GM18505 (cell line): ENCODE measurements at regions not wholly inside any gene's neighbourhood (a gene's known extent, or its start where the extent isn't known, plus 50 kb on each side); places are given as distances from the start of the nearest gene placed in this dataset.

Experiments
- ATAC-seq: cut with Tn5 transposase; IDR thresholded peaks from one replicate; pipeline ENCODE4 v1.9.1; 2021; ENCODE audit not compliant: unreplicated experiment
- POLR2A ChIP-seq: IDR thresholded peaks from 4 replicates; pipeline ENCODE4 v1.6.1; 2011; ENCODE audit warnings: borderline replicate concordance; ENCODE audit not compliant: insufficient read depth, insufficient read length; ENCODE audit errors: extremely low read depth

DNA sequence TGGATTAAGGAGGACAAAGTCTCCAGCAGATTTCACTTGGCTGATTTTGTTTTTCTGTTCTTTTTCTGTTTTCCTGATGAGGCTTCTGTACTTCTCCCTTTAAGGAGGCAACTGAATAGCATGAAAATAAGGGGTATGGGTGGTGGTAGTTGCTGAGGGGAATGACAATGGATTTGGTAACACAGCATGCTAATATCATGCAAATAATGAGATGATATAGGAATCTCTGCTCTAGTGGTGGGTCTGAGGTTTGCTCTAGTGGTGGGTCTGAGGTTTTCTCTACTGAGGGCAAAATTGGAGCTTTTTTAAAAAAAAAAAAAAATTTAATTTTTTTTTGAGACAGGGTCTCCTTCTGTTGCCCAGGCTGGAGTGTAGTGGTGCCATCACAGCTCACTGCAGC lies 139.7 kb downstream of the C9orf152 start:
- TF ChIP-seq POLR2A: no peak

GRCh38 chr9:110069326-110070248 lies 138.4 kb downstream of the C9orf152 start:
- TF ChIP-seq POLR2A: no peak
- no peak for ATAC-seq

More for the DNA sequence above, 139.7 kb downstream of the C9orf152 start:
- no peak for ATAC-seq

DNA sequence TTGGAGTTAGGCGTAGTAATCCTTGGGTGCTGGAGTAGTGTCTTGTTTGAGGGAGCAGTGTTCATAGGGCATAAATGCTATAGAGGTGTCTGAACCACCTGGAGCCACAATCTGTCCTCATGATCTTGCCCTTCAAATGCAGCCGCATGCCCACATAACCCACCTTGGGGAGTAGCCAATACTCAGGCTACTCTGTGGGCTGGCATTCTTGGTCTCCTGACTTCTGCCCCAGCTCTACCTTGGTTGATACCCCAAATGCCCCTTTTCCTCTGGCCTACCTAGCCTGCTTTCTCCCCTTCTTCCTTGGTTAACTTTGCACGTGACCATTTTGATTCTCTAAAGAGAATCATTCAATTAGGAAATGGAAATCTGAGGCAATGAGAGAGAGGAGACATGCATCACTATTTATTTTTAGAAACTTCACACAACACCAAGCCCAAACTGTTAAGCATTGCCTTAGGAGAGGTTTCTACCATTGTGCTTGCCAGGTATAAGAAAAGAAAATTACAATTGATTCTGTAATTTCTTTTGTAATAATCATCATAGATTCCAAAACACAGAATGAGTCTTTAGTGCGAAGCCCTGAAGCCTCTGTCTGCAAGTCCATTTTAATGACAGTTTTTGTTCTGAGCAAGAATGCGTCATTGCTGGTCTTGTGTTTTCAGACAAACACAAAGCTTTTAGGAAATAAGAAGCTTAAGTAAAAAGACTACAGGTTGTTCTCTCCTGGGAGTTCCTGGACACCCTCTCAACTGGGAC lies 135.2 kb downstream of the C9orf152 start:
- no peak for TF ChIP-seq POLR2A
- ATAC-seq: no peak

GRCh38 chr9:110073356-110073905 lies 134.5 kb downstream of the C9orf152 start:
- ATAC-seq: no peak
- TF ChIP-seq POLR2A: no peak

DNA sequence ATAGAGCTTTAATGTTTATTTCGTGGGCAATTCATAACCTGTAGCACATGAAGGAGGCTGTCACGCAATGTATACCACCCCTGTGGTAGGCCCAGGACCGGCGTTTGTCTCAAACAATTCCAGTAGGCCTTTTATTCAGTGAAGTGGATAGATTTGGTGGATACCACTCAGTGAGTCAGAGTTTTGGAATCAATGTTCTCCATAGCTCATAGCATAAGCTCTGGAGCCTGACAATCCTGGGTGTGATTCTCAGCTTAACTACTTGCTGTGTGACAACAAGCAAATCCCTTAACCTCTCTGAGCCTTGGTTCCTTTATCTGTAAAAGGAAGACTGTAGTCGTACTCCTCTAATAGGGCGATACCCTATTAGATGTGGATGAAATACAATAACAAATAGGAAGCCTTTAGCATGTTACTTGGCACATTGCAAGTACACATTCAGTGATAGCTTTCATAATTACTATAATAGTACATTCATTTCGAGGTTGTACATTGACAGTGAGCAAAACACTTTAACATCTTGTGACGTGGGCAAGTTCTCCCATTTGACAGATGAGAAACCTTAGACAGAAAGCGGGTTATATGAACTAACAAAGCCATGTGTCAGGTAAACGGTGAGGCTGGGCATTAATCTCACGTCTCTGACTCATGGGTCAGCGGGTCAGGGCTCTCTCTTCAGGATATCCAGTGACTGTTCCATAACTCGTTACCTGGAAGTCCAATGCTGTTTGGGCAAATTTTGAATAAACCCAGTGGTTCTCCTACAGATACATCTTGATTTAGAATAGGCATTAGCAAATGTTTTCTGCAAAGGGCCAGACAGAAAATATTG lies 130.8 kb downstream of the C9orf152 start:
- ATAC-seq: no peak
- no peak for TF ChIP-seq POLR2A

GRCh38 chr9:110077925-110078324 lies 130.0 kb downstream of the C9orf152 start:
- TF ChIP-seq POLR2A: no peak
- ATAC-seq: no peak

GRCh38 chr9:110078604-110079003 lies 129.4 kb downstream of the C9orf152 start:
- ATAC-seq: no peak
- no peak for TF ChIP-seq POLR2A

DNA sequence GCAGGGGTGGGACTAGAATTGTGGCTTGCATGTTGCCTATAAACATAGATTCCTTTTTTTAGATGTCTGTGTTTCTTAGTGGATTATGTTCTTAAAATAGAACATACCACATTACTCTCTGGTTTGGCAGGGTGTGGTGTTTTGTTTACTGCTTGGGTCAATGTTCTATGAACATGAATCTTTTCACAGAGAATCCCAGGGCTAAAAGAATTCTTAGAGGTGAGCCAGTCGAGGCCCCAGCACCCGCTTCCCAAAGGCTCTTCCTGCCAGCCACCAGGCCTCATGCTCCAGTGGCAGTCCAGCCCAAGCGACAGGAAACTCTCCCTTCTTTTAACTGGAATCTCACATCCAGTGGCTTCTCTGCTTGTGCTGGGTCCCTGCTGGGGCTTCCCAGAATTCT lies 126.6 kb downstream of the C9orf152 start:
- TF ChIP-seq POLR2A: no peak
- ATAC-seq: no peak

DNA sequence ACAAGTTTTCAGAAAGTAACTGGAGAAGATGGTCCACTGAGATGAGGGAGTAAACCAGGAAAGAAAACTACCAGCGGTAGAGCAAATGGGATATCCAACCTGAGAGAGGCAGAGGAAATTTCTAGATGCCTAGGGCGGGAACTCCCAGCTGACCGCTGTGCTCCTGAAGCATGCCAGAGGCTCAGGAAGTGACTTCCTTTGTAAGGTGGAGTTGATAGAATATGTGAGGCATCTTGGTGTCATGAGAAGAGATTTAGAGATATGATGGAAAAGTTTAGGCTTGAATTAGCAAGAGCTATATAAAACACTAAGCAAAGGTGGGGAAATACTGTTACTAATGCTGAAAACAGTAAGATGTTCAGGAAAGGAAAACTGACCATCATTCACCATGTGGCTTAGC lies 124.1 kb downstream of the C9orf152 start:
- no peak for ATAC-seq
- TF ChIP-seq POLR2A: no peak

DNA sequence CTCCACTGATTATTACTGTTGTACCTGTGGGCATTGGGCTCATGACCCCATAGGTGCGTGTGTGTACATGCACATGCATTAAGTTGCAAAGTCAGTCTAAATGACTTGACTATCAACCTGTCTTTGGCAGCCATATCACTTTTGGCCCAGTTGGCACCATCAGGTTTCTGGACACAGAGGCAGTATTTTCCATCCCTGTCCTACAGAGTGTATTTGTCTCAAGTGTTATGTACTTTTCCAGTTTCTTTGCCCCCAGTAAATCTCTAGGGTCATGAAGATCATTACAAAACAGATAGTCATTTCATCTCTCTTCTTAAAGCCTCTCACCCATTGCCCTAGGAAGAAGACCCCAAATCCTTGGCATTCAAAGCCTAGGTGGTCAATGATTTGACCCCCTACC lies 121.4 kb downstream of the C9orf152 start:
- no peak for ATAC-seq
- no peak for TF ChIP-seq POLR2A

DNA sequence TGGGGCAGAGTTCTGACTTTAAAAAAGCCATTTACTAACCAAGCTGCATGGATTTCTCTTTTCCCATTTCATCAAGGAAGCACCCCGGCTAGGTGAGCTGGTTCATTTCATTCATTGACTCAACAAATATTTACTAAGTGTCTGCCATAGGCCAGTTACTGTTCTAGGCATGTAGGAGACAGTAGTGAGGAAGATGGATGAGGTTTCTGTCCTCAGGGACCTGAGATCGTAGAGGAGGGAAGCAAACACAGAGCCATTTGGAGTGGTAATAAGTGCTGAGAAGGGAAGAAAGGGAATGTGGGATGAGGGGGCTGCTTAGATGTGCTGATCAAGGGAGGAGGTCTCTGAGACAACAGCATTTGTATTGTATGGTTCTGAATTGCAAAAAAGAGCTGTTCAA lies 120.4 kb downstream of the C9orf152 start:
- no peak for ATAC-seq
- no peak for TF ChIP-seq POLR2A

DNA sequence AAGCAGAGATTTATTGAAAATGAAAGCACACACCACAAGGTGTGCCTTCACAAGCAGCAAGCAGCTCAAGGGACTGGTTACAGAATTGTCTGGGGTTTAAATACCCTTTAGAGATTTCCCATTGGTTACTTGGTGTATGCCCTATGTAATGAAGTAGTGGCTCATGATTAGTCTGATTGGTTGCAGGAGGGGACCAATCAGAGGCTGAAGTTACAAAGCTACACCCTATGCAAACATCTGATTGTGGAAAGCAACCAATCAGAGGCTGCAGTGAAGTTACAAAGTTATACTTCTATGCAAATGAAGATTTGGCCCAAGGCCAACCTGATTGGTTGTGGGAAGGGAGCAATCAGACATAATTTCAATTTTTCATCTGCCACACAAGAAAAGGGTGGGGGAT lies 119.9 kb downstream of the C9orf152 start:
- no peak for ATAC-seq

GRCh38 chr9:110089681-110090370 lies 118.1 kb downstream of the C9orf152 start:
- no peak for TF ChIP-seq POLR2A
- ATAC-seq: no peak

More for the DNA sequence above, 119.9 kb downstream of the C9orf152 start:
- TF ChIP-seq POLR2A: no peak

GRCh38 chr9:110092792-110093191 lies 115.2 kb downstream of the C9orf152 start:
- no peak for ATAC-seq
- no peak for TF ChIP-seq POLR2A
